Omental fat pad (tissue), 3 donors: ENCODE measurements at regions not wholly inside any gene's neighbourhood (a gene's known extent, or its start where the extent isn't known, plus 50 kb on each side); places are given as distances from the start of the nearest gene placed in this dataset.

Experiments used
- ATAC-seq: fragments of 150-250 bp; one replicate; pipeline ENCODE4 v1.9.1; 2016; ENCODE audit warnings: mild to moderate bottlenecking, moderate library complexity; ENCODE audit not compliant: low FRiP score
- DNase-seq: peaks from one replicate; pipeline ENCODE4 v3.0.0-alpha.2; 2019; ENCODE audit warnings: low spot score
- TF ChIP-seq, protein P1 (sequence below), 3 donors: fragments of 450-650 bp; IDR thresholded peaks; one replicate each; pipeline ENCODE4 v1.5.1; 2016 to 2017; ENCODE audit warnings: antibody characterized with exemption in 3 of 3, mild to moderate bottlenecking in 3 of 3, moderate library complexity in 2 of 3

- ATAC-seq = no peak
- TF ChIP-seq, protein P1, sequence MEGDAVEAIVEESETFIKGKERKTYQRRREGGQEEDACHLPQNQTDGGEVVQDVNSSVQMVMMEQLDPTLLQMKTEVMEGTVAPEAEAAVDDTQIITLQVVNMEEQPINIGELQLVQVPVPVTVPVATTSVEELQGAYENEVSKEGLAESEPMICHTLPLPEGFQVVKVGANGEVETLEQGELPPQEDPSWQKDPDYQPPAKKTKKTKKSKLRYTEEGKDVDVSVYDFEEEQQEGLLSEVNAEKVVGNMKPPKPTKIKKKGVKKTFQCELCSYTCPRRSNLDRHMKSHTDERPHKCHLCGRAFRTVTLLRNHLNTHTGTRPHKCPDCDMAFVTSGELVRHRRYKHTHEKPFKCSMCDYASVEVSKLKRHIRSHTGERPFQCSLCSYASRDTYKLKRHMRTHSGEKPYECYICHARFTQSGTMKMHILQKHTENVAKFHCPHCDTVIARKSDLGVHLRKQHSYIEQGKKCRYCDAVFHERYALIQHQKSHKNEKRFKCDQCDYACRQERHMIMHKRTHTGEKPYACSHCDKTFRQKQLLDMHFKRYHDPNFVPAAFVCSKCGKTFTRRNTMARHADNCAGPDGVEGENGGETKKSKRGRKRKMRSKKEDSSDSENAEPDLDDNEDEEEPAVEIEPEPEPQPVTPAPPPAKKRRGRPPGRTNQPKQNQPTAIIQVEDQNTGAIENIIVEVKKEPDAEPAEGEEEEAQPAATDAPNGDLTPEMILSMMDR (IDR thresholded peaks at IDR 0.05) = no peak
- DNase-seq = no peak
These were observed 725.8 kb upstream of the POM121L12 start for GRCh38 chr7:52309631-52310030.

DNA sequence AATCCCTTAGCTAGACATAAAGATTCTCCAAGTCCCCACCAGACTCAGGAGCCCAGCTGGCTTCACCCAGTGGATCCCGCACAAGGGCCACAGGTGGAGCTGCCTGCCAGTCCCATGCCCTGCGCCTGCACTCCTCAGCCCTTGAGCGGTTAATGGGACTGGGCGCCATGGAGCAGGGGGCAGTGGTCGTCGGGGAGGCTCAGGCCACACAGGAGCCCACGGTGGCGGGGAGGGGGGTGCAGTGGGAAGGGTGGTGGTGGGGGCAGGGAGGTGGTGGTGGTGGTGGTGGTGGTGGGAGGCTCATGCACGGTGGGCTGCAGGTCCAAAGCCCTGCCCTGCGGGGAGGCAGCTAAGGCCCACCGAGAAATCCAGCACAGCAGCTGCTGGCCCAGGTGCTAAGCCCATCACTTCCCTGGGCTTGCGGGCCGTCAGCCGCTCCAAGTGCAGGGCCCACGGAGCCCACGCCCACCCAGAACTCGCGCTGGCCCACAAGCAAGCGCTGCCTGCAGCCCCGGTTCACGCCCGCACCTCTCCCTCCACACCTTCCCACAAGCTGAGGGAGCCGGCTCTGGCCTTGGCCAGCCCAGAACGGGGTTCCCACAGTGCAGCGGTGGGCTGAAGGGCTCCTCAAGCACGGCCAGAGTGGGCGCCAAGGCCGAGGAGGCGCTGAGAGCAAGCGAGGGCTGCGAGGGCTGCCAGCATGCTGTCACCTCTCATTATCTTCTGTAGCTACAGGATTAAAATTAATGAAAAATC, 732.5 kb upstream of the POM121L12 start:
- DNase-seq (no peak), ATAC-seq (no peak)
- TF ChIP-seq, protein P1 (IDR thresholded peaks at IDR 0.05) = no peak

DNA sequence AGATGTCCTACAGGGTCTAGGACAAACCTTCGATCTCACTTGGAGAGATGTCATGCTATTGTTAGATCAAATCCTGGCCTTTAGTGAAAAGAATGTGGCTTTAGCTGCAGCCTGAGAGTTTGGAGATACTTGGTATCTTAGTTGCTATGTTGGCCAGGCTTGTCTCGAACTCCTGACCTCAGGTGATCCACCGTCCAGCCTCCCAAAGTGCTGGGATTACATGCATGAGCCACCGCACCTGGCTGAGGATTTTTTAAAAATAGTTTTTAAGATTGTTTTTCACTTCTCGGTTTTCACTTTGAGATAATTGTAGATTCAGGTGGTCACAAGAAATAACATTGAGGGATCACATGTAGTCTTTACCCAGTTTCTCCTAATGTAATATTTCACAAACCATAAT, 738.3 kb upstream of the POM121L12 start:
- no peak for ATAC-seq
- TF ChIP-seq, protein P1 (IDR thresholded peaks at IDR 0.05) = no peak
- DNase-seq = no peak

DNA sequence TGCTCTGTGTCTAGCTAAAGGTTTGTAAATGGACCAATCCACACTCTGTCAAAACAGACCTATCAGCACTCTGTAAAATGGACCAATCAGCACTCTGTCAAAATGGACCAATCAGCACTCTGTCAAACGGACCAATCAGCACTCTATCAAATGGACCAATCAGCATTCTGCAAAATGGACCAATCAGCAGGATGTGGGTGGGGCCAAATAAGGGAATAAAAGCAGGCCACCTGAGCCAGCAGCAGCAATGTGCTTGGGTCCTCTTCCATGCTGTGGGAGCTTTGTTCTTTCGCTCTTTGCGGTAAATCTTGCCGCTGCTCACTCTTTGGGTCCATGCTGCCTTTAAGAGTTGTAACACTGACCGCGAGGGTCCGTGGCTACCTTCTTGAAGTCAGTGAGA, 740.5 kb upstream of the POM121L12 start:
- TF ChIP-seq, protein P1 (IDR thresholded peaks at IDR 0.05) = no peak
- no peak for ATAC-seq
- no peak for DNase-seq

GRCh38 chr7:52289247-52289646, 746.2 kb upstream of the POM121L12 start:
- TF ChIP-seq, protein P1 (IDR thresholded peaks at IDR 0.05) = no peak
- no peak for ATAC-seq
- DNase-seq = no peak

- DNase-seq = no peak
- ATAC-seq = no peak
- TF ChIP-seq, protein P1 (IDR thresholded peaks at IDR 0.05) = no peak
These were observed 747.7 kb upstream of the POM121L12 start for GRCh38 chr7:52287698-52288097.

DNA sequence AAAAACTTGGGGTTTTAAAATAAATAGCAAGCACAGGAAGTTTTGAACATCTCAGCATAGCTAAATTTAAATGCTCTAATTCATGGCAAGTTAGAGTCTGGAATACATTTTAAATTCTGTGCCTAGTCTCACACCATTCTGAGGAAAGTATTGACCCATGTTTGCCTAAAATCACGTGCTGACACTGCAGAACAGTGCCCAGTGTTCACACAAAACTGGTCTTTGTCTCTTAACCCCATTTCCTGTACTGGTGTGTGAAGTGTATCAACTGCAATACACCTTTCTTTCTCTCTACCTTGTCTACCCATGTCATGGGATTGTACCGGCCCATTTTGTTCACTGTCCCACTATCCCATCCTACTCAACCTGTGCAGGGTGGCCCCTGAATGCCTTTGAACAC, 749.7 kb upstream of the POM121L12 start:
- TF ChIP-seq, protein P1 (IDR thresholded peaks at IDR 0.05) = no peak

More for the DNA sequence above, 749.7 kb upstream of the POM121L12 start:
- no peak for DNase-seq
- no peak for ATAC-seq
